Choroid plexus epithelial cell (primary cell): ENCODE measurements at regions not wholly inside any gene's neighbourhood (a gene's known extent, or its start where the extent isn't known, plus 50 kb on each side); places are given as distances from the start of the nearest gene placed in this dataset.

ENCODE experiments used
- DNase-seq: peaks from one replicate; pipeline ENCODE4 v3.0.0-alpha.2; 2010; ENCODE audit warnings: low read depth
- H3K4me3 ChIP-seq: 2 replicates; pipeline ENCODE4 v1.5.1; 2011; ENCODE audit warnings: low read depth, mild to moderate bottlenecking, control low read depth, low read length, moderate library complexity
- TF ChIP-seq, protein P1 (sequence below): conservative IDR thresholded peaks from 2 replicates; pipeline ENCODE4 v1.5.1; 2011; ENCODE audit warnings: low read depth, mild to moderate bottlenecking, control low read depth, inconsistent platforms, low read length, moderate library complexity

DNA sequence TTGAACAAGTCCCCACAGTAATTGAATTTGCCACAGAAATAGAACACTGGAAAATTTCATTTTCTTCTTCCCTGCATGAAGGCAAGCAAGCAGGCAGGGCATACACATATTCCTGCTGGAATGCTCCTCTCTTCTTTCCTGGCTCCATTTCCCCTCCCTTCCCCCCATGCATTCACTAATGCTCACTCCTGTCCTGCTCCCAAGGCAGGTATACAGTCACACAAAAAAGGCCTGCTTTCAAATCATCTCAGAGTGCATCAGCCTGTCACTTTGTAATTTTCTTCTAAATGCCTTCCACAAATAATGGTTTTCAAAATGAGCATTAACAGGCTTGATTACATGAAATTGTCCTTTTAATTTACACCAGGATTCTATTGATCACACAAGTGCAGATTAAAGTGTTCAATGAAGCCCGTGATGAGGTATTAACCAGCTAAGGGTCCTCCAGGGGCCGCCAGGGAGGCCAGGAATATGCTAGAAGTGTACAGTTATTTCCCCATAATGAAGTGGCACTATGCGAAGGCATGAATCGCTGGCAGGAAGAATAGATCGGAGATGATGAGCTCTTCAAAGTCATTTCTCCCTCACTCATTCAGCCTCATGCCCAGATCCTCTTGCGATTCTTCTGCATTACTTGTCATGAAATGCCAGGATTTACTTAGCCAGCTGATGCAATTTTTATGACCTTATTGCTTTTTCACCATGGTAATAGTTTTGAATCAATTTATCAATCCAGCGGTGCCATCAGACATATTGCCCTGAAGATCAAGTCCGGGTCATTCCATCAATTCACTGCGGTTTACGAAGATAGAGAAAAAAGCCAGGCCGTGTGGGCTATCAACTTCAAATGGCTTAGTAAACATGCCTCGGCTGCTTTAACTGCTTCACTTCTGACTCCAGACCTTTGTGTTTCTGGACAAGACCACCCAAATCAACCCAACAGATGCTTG lies 243.5 kb downstream of the GPAT3 start:
- H3K4me3 ChIP-seq: no peak overlapping the region
- TF ChIP-seq, protein P1, sequence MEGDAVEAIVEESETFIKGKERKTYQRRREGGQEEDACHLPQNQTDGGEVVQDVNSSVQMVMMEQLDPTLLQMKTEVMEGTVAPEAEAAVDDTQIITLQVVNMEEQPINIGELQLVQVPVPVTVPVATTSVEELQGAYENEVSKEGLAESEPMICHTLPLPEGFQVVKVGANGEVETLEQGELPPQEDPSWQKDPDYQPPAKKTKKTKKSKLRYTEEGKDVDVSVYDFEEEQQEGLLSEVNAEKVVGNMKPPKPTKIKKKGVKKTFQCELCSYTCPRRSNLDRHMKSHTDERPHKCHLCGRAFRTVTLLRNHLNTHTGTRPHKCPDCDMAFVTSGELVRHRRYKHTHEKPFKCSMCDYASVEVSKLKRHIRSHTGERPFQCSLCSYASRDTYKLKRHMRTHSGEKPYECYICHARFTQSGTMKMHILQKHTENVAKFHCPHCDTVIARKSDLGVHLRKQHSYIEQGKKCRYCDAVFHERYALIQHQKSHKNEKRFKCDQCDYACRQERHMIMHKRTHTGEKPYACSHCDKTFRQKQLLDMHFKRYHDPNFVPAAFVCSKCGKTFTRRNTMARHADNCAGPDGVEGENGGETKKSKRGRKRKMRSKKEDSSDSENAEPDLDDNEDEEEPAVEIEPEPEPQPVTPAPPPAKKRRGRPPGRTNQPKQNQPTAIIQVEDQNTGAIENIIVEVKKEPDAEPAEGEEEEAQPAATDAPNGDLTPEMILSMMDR: no peak
- DNase-seq: no peak

DNA sequence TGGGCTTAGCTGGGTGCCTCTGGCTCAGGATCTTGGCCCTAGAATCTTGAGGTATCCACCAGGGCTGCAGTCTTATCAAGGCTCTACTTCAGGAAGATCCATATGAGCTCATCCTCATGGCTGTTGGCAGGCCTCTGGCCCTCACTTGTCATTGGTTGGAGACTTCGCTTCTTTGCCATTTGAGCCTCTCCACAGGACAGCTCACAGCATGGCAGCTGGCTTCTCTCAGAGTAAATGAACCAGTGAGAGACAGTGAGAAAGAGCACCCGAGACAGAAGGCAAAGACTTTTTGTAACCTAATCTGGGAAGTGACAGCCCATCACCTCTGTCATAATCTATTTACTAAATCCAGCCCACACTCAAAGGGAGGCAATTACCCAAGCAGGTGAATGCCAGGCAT lies 236.8 kb downstream of the GPAT3 start:
- no peak overlapping the region for H3K4me3 ChIP-seq
- no peak for DNase-seq
- TF ChIP-seq, protein P1: no peak

DNA sequence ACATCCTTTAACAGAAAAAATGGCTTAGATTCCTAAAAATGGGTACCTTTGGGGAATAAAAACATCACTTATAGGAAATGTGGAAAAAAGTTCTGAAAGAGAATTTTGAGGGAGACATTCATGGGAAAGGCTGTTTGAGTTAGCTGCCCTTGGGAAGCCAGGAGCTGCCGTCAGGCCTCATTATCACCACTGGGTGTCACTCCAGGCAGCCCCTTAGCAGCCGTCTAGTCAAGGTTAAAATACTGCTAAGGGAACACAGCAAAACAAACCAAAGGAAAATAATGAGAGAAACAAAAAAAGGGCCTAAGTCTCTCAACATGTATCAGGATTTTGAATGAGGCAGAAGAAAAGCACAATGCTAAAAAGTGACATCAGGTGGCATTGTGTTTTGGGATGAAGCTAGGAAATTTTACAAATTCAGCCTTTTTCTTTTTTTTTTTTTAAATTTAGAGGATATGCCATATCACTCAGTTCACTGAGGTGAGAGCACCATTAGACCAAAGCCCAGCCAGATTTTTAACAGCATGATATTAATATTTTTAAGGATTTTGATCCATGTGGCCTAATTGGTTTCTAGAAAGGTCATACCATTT lies 235.3 kb downstream of the GPAT3 start:
- TF ChIP-seq, protein P1: peak; percentile 96
- H3K4me3 ChIP-seq: no peak overlapping the region
- DNase-seq: peak; percentile 82

DNA sequence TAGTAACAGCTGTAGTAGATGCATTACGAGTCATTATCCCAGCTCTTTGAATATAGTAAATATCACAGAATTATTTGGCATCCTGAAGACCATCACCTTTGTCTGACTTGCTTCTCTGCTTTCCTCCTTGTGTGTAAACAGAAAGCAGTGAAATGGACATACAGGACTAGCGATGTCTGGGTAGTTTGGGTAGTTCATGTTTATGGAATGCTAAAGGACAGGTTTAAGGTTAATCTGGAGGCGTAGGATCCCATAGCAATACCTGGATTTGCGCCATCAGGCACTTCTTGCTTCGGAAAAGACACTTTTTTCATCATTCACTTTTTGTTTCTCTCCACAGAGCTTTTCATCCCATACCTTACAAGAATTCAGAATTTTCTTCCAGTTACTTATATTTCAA lies 232.2 kb downstream of the GPAT3 start:
- TF ChIP-seq, protein P1: no peak
- DNase-seq: no peak
- H3K4me3 ChIP-seq: no peak overlapping the region

DNA sequence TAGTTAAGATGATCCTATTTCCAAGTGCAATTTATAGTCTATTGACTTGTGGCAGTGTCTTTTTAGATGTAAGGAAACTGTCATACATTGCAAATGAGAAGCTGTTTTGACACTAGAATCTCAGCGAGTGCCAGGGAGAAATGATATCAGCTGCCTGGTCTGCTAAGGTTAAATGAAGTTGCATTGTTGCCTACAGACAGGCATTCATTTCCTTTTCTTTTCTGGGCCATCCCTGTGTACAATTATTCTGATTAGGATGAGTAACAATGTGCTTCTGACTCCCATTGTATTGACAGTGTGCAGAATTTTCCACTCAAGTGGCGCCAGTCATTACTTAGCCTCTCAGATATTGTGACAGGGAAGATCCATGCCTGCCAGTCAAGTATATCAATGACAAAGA lies 231.2 kb downstream of the GPAT3 start:
- H3K4me3 ChIP-seq: no peak overlapping the region
- DNase-seq: no peak
- TF ChIP-seq, protein P1: no peak

DNA sequence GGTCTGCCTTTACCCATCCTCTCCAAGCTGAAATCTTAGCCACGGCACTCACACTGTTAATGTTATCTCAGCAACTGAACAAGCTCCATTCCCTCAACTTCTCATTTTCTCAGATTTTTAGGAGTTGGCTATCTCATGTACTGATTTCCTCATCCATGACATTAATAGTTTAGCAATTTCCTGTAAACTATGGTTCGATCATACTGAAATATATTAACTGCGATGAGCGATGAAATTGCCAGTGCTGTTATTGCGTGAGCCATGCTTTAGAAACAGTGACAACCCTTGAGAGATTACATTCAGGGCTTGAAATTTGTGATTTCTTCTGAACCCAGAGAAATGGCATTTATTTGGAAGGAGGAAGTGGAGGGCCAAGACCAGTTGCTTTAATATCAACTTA lies 223.7 kb downstream of the GPAT3 start:
- no peak for DNase-seq
- no peak overlapping the region for H3K4me3 ChIP-seq
- TF ChIP-seq, protein P1: no peak
